Smooth muscle cell (in vitro differentiated cells): ENCODE measurements at regions not wholly inside any gene's neighbourhood (a gene's known extent, or its start where the extent isn't known, plus 50 kb on each side); places are given as distances from the start of the nearest gene placed in this dataset.
A peak's percentile ranks its signal among the peaks of the same experiment; 100 is the strongest.

Experiments used
- DNase-seq: peaks from one replicate; lab custom pipeline; 2025; ENCODE audit not compliant: unreplicated experiment; lab: John Stamatoyannopoulos, UW
- H2AFZ ChIP-seq: fragments of 200-600 bp; sonication (generic); 2 replicates; pipeline ENCODE4 v1.6.0; 2016; ENCODE audit warnings: antibody characterized with exemption, low read depth, mild to moderate bottlenecking
- H3F3A ChIP-seq: fragments of 200-600 bp; sonication (generic); 2 replicates; pipeline ENCODE4 v1.6.0; 2017; ENCODE audit warnings: antibody characterized with exemption, low read depth
- H3K27ac ChIP-seq: fragments of 200-600 bp; sonication (generic); 2 replicates; pipeline ENCODE4 v1.5.1; 2016; ENCODE audit warnings: low read depth, mild to moderate bottlenecking
- H3K27me3 ChIP-seq: fragments of 200-600 bp; sonication (generic); 2 replicates; pipeline ENCODE4 v1.6.1; 2016; ENCODE audit warnings: low read depth, mild to moderate bottlenecking
- H3K36me3 ChIP-seq: fragments of 200-600 bp; sonication (generic); 2 replicates; pipeline ENCODE4 v1.5.1; 2016; ENCODE audit warnings: low read depth
- H3K4me1 ChIP-seq: fragments of 200-600 bp; sonication (generic); 2 replicates; pipeline ENCODE4 v1.5.1; 2016; ENCODE audit warnings: low read depth
- H3K4me2 ChIP-seq: fragments of 200-600 bp; sonication (generic); 2 replicates; pipeline ENCODE4 v1.6.0; 2016; ENCODE audit warnings: mild to moderate bottlenecking
- H3K4me3 ChIP-seq: fragments of 200-600 bp; sonication (generic); 2 replicates; pipeline ENCODE4 v1.5.1; 2016; ENCODE audit warnings: mild to moderate bottlenecking
- H3K79me2 ChIP-seq: fragments of 200-600 bp; sonication (generic); 2 replicates; pipeline ENCODE4 v1.6.0; 2016; ENCODE audit warnings: low read depth, mild to moderate bottlenecking
- H3K9ac ChIP-seq: fragments of 200-600 bp; sonication (generic); 2 replicates; pipeline ENCODE4 v1.6.0; 2016; ENCODE audit warnings: low read depth
- H3K9me3 ChIP-seq: fragments of 200-600 bp; sonication (generic); replicated peaks from 2 replicates; pipeline ENCODE4 v1.5.1; 2016; ENCODE audit warnings: low read depth
- H4K20me1 ChIP-seq: fragments of 200-600 bp; sonication (generic); 2 replicates; pipeline ENCODE4 v1.6.0; 2016; ENCODE audit warnings: low read depth
- CTCF ChIP-seq: fragments of 200-600 bp; sonication (generic); IDR thresholded peaks from 2 replicates; pipeline ENCODE4 v1.5.1; 2017; ENCODE audit warnings: borderline replicate concordance, mild to moderate bottlenecking, antibody characterized with exemption; ENCODE audit not compliant: insufficient read depth, poor library complexity, severe bottlenecking
- WGBS: methylation state at CpG from one replicate; pipeline ENCODE4 v1.1.7; 2016; ENCODE audit warnings: low lambda C conversion rate; 5-methylcytosine and 5-hydroxymethylcytosine counted together

DNA sequence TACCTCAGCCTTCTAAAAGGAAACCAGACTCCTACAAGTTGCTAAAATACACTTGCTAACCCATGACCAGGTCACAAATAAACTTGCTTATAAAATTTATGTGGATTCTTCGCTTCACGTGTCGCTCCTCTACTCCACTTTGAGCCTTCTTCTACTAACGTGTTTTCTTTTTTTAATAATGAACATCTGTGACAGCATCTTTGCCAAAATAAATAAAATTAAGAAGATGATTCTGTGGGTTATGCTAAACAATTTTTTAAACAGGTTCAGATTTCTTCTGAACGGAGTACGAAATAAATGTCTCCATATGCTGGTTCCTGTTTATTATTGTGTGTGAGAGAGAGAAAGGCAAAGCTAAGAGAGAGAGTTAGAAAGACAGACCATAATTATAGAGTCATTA is 735.8 kb downstream of the LTN1 start:
- no peak for TF ChIP-seq CTCF
- peaks cover 15% of the 10 kb centered on the region for H3F3A ChIP-seq
- H4K20me1 ChIP-seq: no peaks in the 10 kb centered on the region
- H3K9ac ChIP-seq: peak overlapping the region; percentile 18
- DNase-seq: no peak
- H3K79me2 ChIP-seq: no peaks in the 10 kb centered on the region
- no peaks in the 10 kb centered on the region for H3K9me3 ChIP-seq
- peak overlapping the region; percentile 49 for H3K4me2 ChIP-seq
- H2AFZ ChIP-seq: peak overlapping the region; percentile 88
- H3K36me3 ChIP-seq: no peaks in the 10 kb centered on the region
- WGBS: 52% methylated on average over 6 of the region's 6 CpGs
- no peaks in the 10 kb centered on the region for H3K27me3 ChIP-seq
- H3K4me3 ChIP-seq: no peak overlapping the region
- no peaks in the 10 kb centered on the region for H3K4me1 ChIP-seq
- H3K27ac ChIP-seq: peak overlapping the region; percentile 81

DNA sequence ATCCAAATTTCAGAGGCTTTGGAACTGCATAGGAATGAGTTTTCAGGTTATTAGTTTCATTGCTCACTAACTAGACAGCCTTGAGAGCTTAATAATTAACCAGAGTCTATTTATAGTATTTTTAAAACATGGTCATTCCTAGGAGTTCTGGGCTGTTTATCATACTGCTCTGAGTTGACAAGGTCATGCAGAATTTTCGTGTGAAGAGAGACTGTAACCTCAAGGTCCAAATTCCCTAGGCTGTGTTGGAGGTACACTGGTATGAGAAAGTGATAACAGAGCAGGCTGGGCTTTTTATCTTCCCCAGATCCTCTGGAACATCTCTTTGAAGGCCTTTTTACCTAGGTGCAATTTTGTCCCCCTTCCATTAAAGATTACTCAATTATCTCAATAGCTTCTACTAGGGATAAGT is 736.3 kb downstream of the LTN1 start:
- TF ChIP-seq CTCF: no peak
- H3F3A ChIP-seq: peaks cover 15% of the 10 kb centered on the region
- no peak overlapping the region for H3K4me3 ChIP-seq
- H3K4me2 ChIP-seq: peak overlapping the region; percentile 49
- H3K27me3 ChIP-seq: no peaks in the 10 kb centered on the region
- H4K20me1 ChIP-seq: no peaks in the 10 kb centered on the region
- H3K4me1 ChIP-seq: no peaks in the 10 kb centered on the region
- no peaks in the 10 kb centered on the region for H3K36me3 ChIP-seq
- no peaks in the 10 kb centered on the region for H3K79me2 ChIP-seq
- H2AFZ ChIP-seq: no peak overlapping the region
- DNase-seq: no peak
- H3K9me3 ChIP-seq: no peaks in the 10 kb centered on the region
- peak overlapping the region; percentile 81 for H3K27ac ChIP-seq
- H3K9ac ChIP-seq: peak overlapping the region; percentile 18
- WGBS: 0% methylated on average over 1 of the region's 1 CpG

DNA sequence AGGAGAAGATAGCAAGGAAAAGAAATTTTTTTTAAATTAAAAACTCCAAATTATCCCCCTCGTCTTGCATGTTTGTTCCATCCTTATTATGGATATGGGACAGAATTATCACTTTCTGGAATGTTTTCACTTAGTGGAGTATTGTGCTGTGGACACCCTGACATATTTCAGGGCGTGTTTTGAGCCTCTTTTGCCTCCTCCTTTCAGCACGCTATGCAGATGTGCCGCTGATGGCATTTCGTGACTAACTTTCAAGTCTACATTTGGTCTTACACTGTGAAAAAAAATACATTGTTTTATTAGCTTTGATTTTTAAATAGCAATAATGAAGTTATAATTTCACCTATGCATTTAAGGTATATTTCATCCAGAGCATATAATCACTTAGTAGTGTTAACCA is 738.7 kb downstream of the LTN1 start:
- Histone ChIP-seq H2AFZ (no peak overlapping the region), H3K4me2 (peak overlapping the region; percentile 41), H3K79me2 (no peaks in the 10 kb centered on the region), H3K9ac (no peak overlapping the region), H3F3A (peaks cover 15% of the 10 kb centered on the region), H3K4me3 (no peak overlapping the region), H3K27me3 (no peaks in the 10 kb centered on the region), H3K36me3 (no peaks in the 10 kb centered on the region), H3K4me1 (no peaks in the 10 kb centered on the region), H3K27ac (peak overlapping the region; percentile 93), H4K20me1 (no peaks in the 10 kb centered on the region), H3K9me3 (no peaks in the 10 kb centered on the region)
- 85% methylated on average over 5 of the region's 5 CpGs for WGBS
- DNase-seq: no peak
- no peak for TF ChIP-seq CTCF

- TF ChIP-seq CTCF: no peak
- H3K4me2 ChIP-seq: peak overlapping the region; percentile 57
- no peaks in the 10 kb centered on the region for H3K9me3 ChIP-seq
- H3K27me3 ChIP-seq: no peaks in the 10 kb centered on the region
- no peak for DNase-seq
- H3K36me3 ChIP-seq: no peaks in the 10 kb centered on the region
- H4K20me1 ChIP-seq: no peaks in the 10 kb centered on the region
- H3K27ac ChIP-seq: peak overlapping the region; percentile 93
- peak overlapping the region; percentile 34 for H2AFZ ChIP-seq
- peaks cover 15% of the 10 kb centered on the region for H3F3A ChIP-seq
- no peaks in the 10 kb centered on the region for H3K4me1 ChIP-seq
- WGBS: 55% methylated on average over 3 of the region's 3 CpGs
- peak overlapping the region; percentile 73 for H3K9ac ChIP-seq
- H3K79me2 ChIP-seq: no peaks in the 10 kb centered on the region
- H3K4me3 ChIP-seq: no peak overlapping the region
These were observed 739.3 kb downstream of the LTN1 start for GRCh38 chr21:28253338-28253737.
